ENCODE measurements at regions not wholly inside any gene's neighbourhood (a gene's known extent, or its start where the extent isn't known, plus 50 kb on each side); places are given as distances from the start of the nearest gene placed in this dataset.

GRCh38 chr2:8376603-8377410 is 305.0 kb upstream of the ID2 start:
- DNase-seq (ENCODE audit: low read depth): no peak
- H3K4me3 ChIP-seq (ENCODE audit: low read length): no peak overlapping the region
- no peak for TF ChIP-seq CTCF (conservative IDR thresholded peaks at IDR 0.05; ENCODE audit: low read depth, low read length)

- no peak overlapping the region for H3K4me3 ChIP-seq (ENCODE audit: low read length)
- no peak for DNase-seq (ENCODE audit: low read depth)
- TF ChIP-seq CTCF (conservative IDR thresholded peaks at IDR 0.05; ENCODE audit: low read depth, low read length): no peak
Observed at GRCh38 chr2:8378016-8378810, 303.6 kb upstream of the ID2 start.

- DNase-seq (ENCODE audit: low read depth): no peak
- TF ChIP-seq CTCF (conservative IDR thresholded peaks at IDR 0.05; ENCODE audit: low read depth, low read length): no peak
- no peak overlapping the region for H3K4me3 ChIP-seq (ENCODE audit: low read length)
Observed at GRCh38 chr2:8379128-8379527, 302.7 kb upstream of the ID2 start.

GRCh38 chr2:8379549-8379948 is 302.3 kb upstream of the ID2 start:
- H3K4me3 ChIP-seq (ENCODE audit: low read length): no peak overlapping the region
- TF ChIP-seq CTCF (conservative IDR thresholded peaks at IDR 0.05; ENCODE audit: low read depth, low read length): no peak
- no peak for DNase-seq (ENCODE audit: low read depth)

- DNase-seq (ENCODE audit: low read depth): no peak
- H3K4me3 ChIP-seq (ENCODE audit: low read length): no peak overlapping the region
- no peak for TF ChIP-seq CTCF (conservative IDR thresholded peaks at IDR 0.05; ENCODE audit: low read depth, low read length)
Observed at GRCh38 chr2:8380026-8380425, 301.8 kb upstream of the ID2 start.

- no peak overlapping the region for H3K4me3 ChIP-seq (ENCODE audit: low read length)
- no peak for TF ChIP-seq CTCF (conservative IDR thresholded peaks at IDR 0.05; ENCODE audit: low read depth, low read length)
- DNase-seq (ENCODE audit: low read depth): no peak
Observed at GRCh38 chr2:8380566-8380965, 301.3 kb upstream of the ID2 start.

Data from retinal pigment epithelial cell (primary cell).